GM19438 (cell line): ENCODE measurements at regions not wholly inside any gene's neighbourhood (a gene's known extent, or its start where the extent isn't known, plus 50 kb on each side); places are given as distances from the start of the nearest gene placed in this dataset.
"Not testable (repeated sequence)": the region's sequence is repeated elsewhere in the genome, so short reads cannot be mapped to it uniquely, and the experiment has no call there.

Source experiments
- ATAC-seq: cut with Tn5 transposase; IDR thresholded peaks from one replicate; pipeline ENCODE4 v1.9.1; 2021; ENCODE audit warnings: low read depth; ENCODE audit not compliant: unreplicated experiment

GRCh38 chr2:210954386-210954907, 398.0 kb downstream of the CPS1 start:
- ATAC-seq = no peak

DNA sequence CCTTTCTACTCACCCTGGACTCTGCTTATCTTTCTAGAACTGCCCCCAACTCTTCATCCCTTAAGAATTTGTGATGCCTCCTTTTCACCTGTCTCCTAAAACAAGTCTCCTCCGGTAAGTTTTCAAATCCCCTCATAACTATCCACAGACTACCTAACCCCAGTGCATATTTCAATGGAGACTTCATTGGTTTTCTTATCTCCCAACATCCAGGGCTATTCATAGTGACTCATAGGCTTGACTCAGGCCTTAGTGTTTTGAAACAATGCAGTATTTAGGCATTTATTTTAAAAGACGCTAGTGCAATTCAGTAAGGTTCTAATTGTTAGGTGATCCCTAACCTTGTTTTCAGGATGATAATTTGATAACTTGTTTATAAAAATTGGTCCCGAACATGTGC, 399.2 kb downstream of the CPS1 start:
- ATAC-seq = no peak

GRCh38 chr2:210956101-210956500, 399.7 kb downstream of the CPS1 start:
- no peak for ATAC-seq

DNA sequence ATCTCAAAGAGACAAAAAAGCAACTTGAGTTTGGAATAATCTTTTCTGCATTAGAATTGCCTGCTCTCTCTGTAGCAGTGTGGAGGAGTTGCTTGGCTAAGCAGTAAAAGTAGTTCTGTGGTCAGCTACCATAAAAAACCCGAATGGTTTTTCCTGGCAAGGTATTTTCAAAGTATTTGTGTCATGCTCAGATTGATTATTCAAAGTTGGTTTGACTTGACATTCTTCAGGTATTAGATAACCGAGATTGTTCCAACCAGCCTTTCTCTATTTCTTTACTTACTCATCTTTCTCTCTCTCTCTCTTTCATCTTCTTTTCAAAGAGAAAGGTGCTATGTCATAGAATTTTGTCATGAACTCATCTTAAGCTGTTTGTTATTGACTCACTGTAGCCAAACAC, 404.9 kb downstream of the CPS1 start:
- no peak for ATAC-seq

DNA sequence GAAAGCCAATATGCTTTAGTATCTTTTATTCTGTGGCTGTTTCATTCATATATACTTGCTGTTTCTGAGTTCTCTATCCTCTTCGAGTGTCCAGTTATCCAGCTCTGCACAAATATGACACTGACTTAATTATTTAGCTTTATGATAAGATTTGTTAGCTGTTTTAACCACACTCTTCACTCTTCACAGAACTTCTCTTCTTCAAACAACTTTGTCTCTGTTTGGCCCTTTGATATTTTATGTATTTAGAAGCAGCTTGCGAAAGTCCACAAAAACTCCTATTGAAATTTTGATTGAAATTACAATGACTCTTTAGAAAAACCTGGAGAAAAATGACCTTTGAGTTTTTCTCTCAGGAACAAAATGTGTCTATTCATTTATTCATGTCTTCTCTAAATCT, 407.0 kb downstream of the CPS1 start:
- ATAC-seq = no peak

GRCh38 chr2:210964141-210964764, 407.9 kb downstream of the CPS1 start:
- ATAC-seq = no peak

GRCh38 chr2:210965472-210965871, 409.1 kb downstream of the CPS1 start:
- ATAC-seq = no peak

GRCh38 chr2:210966330-210966729, 409.9 kb downstream of the CPS1 start:
- no peak for ATAC-seq

DNA sequence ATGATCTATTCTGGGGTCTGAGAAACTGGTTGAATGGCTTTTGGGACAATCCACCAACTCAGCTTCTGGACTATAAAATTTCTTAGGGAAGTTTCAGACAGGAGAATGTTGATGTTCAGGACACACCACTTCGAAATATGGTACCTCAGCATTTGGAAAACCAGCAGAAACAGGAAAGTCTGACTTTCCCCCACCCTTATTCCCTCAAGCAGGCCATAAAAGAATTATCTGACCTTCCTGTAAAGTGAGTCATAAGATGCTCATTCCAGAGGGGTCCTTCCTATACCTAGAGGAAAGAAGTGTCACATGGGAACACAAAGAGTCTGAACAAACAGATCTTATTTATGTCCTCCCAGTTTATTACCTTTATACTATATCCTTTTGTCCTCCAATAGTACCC, 415.0 kb downstream of the CPS1 start:
- ATAC-seq = no peak

DNA sequence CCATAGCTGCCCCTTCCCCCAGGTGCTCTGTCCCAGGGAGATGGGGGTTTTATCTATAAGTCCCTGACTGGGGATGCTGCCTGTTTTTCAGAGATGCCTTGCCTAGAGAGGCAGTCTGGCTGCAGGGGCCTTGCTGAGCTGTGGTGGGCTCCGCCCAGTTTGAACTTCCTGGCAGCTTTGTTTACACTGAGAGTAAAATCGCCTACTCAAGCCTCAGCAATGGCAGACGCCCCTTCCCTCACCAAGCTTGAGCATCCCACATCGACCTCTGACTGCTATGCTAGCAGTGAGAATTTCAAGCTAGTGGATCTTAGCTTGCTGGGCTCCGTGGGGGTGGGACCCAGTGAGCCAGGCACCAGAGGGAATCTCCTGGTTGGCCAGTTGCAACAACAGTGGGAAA, 430.4 kb downstream of the CPS1 start:
- ATAC-seq = not testable (repeated sequence)

- ATAC-seq = no peak
These were observed 434.7 kb downstream of the CPS1 start for GRCh38 chr2:210991107-210991506.

- ATAC-seq = no peak
These were observed 437.7 kb downstream of the CPS1 start for GRCh38 chr2:210994104-210994503.

- ATAC-seq = no peak
These were observed 441.0 kb downstream of the CPS1 start for GRCh38 chr2:210997373-210997772.

DNA sequence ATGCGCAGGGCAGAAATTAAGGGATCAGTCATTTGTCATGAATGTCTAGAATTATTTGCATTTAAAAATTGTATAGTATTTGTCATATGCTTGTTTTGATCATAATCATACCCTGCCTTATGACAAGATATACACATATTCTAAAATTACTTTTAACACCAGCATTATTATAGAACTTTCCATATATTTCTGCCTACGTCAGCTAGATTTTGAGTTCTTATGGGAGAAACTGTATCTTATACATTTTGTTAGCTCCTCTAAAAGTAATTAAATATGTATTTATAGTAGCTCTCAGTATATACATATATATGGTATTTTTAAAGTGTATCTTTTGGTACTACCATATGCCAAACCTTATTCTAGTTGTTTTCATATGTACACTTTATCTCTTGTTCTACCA, 441.9 kb downstream of the CPS1 start:
- no peak for ATAC-seq

DNA sequence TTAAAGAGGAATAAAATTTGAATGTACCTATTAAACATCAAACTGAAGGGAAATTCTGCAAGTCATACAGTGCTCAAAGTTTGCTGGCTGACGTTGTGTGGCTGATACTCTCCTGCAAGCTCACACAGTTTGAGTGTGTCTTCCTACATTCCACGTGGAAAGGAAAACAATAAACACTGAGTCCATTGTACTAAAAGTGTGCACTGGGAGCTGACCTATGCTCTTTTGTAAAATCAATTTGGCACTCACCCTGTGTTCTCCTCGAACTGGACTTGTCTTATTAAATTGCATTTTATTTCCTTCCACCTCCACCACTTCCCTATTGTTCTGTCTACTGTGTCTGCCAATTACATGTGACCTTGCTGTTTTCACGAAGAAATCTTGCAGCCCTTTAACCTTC, 458.0 kb downstream of the CPS1 start:
- ATAC-seq = no peak

DNA sequence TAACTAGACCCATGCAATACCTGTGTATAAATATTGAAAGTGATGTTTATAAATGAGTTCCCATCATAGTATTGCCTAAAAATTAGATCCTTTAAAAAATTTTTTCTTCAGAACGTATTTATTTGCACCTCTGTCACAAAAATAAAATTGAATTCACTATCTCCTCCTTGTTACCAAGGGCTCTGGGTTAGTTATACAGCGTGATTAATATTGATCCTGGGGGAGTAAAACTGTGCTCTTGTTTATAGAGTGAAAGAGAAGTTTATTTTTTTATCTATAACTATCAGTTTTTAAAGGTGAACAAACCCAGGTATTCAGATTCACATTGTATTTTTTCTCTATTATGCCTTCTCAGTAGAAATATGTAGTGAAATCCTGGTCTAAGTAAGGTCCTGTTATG, 458.5 kb downstream of the CPS1 start:
- ATAC-seq = no peak

DNA sequence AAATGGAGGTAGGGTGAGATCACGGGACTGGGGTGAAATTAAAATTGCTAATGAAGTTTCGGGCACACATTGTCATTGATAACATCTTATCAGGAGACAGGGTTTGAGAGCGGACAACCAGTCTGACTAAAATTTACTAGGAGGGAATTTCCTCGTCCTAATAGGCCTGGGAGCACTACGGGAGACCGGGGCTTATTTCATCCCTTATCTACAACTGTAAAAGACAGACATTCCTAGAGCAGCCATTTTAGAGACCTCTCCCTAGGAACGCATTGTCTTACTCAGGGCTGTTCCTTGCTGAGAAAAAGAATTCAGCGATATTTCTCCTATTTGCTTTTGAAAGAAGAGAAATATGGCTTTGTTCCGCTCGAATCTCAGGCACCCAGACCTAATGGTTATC, 468.7 kb downstream of the CPS1 start:
- ATAC-seq = not testable (repeated sequence)

DNA sequence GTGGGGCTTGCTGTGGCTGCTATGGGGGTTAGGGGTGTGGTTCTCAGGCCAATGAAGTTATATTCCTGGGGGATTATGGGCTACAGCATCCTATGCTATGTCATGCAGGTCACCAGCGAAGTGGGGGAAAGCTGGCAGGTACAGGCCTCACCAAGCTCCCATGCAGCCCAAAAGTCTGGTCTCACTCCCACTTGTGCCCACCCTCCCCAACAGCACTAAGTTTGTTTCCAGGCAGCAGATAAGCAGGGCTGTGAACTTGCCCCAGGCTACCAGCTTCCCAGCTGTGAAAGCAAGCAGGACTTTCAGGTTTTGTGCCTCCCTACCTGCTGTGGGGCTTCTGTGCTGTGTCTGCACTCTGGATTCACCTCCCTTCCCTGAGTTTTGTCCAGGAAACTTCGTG, 469.7 kb downstream of the CPS1 start:
- no peak for ATAC-seq

GRCh38 chr2:211027976-211028375, 471.6 kb downstream of the CPS1 start:
- no peak for ATAC-seq

DNA sequence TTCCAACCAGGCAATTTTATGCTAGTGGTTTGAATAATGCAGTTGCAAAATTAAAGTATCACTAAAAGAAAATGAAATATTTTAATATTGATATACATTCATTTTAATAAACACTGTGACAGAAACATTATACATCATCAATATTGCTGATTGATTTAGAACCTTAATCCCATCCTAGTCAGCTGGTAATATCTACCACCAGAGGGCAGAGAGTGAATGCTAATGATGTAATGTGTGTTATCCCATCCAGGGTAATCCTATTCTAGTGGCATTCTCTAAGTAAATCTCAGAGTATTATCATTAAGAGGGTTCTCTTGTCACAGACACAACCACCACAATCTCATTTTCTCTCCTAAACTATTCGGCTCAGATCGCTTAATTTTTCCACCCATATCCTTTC, 477.4 kb downstream of the CPS1 start:
- ATAC-seq = no peak

GRCh38 chr2:211035548-211036185, 479.3 kb downstream of the CPS1 start:
- no peak for ATAC-seq

DNA sequence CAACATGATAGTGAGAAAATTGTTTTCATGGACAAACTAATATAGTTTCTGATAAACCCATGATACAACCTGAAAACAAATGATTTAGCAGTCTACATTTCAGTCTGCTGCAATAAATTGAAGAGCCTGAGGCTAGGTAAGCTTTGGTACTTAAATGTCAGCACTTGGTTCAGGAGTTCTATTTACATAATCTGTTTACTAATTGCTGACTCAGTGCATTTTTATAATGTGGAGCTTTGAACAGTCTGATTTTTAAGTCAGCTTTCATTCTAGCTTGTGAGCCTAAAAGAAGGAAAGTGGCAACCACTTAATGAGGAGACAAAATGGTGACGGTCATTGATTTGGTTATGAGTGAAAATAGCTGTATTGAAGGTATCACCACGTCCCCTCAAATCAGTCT, 488.6 kb downstream of the CPS1 start:
- no peak for ATAC-seq
